ENCODE measurements at regions not wholly inside any gene's neighbourhood (a gene's known extent, or its start where the extent isn't known, plus 50 kb on each side); places are given as distances from the start of the nearest gene placed in this dataset.

DNA sequence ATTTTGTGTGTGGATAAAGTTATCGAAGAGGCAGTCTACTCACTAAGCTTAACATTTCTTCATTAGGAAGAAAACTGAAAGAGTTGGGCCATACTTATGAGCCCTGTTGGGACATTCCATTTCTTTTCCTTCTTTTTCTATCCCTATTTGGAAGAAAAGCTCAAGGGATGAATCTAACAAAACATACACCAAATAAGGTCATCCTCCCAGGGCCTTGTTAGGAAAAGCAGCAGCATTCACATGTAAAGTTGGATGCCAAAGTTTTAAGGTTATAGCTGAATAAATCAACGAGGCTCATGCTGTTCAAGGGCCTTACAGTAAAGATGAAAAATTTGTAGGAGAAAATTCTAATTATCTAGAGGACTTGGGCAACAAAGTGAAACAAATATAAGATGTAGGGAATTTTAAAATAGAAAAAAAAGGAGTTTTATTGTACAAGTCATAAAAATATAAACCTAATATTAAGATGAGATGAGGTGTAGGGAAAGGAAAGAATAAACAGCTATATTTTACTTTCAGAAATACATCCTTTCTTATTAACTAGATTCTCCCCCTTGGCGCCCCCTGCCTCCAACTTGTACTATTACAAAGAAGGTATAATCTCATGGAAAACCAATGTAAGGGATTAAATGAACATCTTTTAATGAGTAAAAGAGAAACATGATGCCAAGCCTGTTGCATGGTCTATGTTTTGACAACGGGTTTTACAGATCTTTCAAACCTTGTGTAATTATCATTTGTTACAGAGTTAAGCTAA lies 160.4 kb downstream of the PCDH20 start:
- TF ChIP-seq, protein P1, sequence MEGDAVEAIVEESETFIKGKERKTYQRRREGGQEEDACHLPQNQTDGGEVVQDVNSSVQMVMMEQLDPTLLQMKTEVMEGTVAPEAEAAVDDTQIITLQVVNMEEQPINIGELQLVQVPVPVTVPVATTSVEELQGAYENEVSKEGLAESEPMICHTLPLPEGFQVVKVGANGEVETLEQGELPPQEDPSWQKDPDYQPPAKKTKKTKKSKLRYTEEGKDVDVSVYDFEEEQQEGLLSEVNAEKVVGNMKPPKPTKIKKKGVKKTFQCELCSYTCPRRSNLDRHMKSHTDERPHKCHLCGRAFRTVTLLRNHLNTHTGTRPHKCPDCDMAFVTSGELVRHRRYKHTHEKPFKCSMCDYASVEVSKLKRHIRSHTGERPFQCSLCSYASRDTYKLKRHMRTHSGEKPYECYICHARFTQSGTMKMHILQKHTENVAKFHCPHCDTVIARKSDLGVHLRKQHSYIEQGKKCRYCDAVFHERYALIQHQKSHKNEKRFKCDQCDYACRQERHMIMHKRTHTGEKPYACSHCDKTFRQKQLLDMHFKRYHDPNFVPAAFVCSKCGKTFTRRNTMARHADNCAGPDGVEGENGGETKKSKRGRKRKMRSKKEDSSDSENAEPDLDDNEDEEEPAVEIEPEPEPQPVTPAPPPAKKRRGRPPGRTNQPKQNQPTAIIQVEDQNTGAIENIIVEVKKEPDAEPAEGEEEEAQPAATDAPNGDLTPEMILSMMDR (IDR thresholded peaks at IDR 0.05), result no peak
- TF ChIP-seq POLR2A (IDR thresholded peaks at IDR 0.05), result no peak

All from breast epithelium (tissue), 3 donors.